HCT116 (cell line): ENCODE measurements at regions not wholly inside any gene's neighbourhood (a gene's known extent, or its start where the extent isn't known, plus 50 kb on each side); places are given as distances from the start of the nearest gene placed in this dataset.

Source experiments
- ATAC-seq: fragments of 200-7000 bp; cut with Tn5 transposase; 2 replicates; pipeline ENCODE4 v1.9.1; 2020; ENCODE audit warnings: mild to moderate bottlenecking, moderate library complexity
- BruUV-seq: library from RNA; stranded (reverse); fragments of 400-500 nt; replicated peaks from 2 replicates; lab custom pipeline; 2021; lab: Mats Ljungman, UMichigan
- CTCF ChIA-PET: fragments of 300-600 bp; sonication (Branson Sonifier 250); formaldehyde crosslinking; loops from one replicate; lab custom pipeline; 2021; ENCODE audit warnings: antibody characterized with exemption; lab: Charles Lee
- POLR2A ChIA-PET: fragments of 300-600, 350-600 bp; sonication (Branson Sonifier 250); formaldehyde crosslinking; loops from one replicate; lab custom pipeline; 2021; ENCODE audit warnings: antibody characterized with exemption; lab: Charles Lee
- RAD21 ChIA-PET, 2 experiments: fragments of 300-600 bp; sonication (Branson Sonifier 250); formaldehyde crosslinking; loops; one replicate each; lab custom pipeline; 2023; ENCODE audit warnings: low total read pairs in 2 of 2; ENCODE audit not compliant: uncharacterized antibody in 2 of 2, unreplicated experiment in 2 of 2, low non-redundant PET in 1 of 2; lab: Charles Lee
- DNase-seq: peaks from one replicate; pipeline ENCODE4 v3.0.0-alpha.2; 2010; ENCODE audit warnings: low read depth, low spot score
- H2AFZ ChIP-seq: fragments of 200-600 bp; shearing (Covaris generic), sonication (generic); 2 replicates; pipeline ENCODE4 v1.6.1; 2017; ENCODE audit warnings: low read depth, mixed run types, mixed read lengths, antibody characterized with exemption, low read length; ENCODE audit not compliant: poor library complexity, severe bottlenecking
- H3K27ac ChIP-seq: 2 replicates; pipeline ENCODE4 v1.5.1; 2012; ENCODE audit warnings: low read depth, low read length
- H3K27me3 ChIP-seq: fragments of 200-600 bp; sonication (generic); 2 replicates; pipeline ENCODE4 v1.6.1; 2016; ENCODE audit warnings: mixed run types, low read length, mixed read lengths; ENCODE audit not compliant: insufficient read depth
- H3K36me3 ChIP-seq, 2 experiments: fragments of 200-500 bp in 1 of 2; fragments of 200-600 bp in 1 of 2; sonication (Bioruptor generic) in 1 of 2; sonication (generic) in 1 of 2; 2 replicates each; pipeline versions ENCODE4 v1.5.1 to v1.6.1; 2014 to 2016; ENCODE audit warnings: low read length in 2 of 2, inconsistent platforms in 1 of 2, mixed read lengths in 1 of 2, mixed run types in 1 of 2; ENCODE audit not compliant: insufficient read depth in 2 of 2, control insufficient read depth in 1 of 2
- H3K4me1 ChIP-seq, 2 experiments: fragments of 200-600 bp in 1 of 2; sonication (generic) in 1 of 2; 2 replicates each; pipeline versions ENCODE4 v1.5.1 to v1.6.1; 2012 to 2017; ENCODE audit warnings: low read length in 2 of 2, inconsistent platforms in 1 of 2, mild to moderate bottlenecking in 1 of 2, mixed read lengths in 1 of 2, mixed run types in 1 of 2, moderate library complexity in 1 of 2; ENCODE audit not compliant: insufficient read depth in 2 of 2, control insufficient read depth in 1 of 2
- H3K4me2 ChIP-seq: fragments of 200-600 bp; sonication (generic); 2 replicates; pipeline ENCODE4 v1.6.1; 2017; ENCODE audit warnings: mixed run types, low read length, mixed read lengths
- H3K4me3 ChIP-seq, 2 experiments: fragments of 200-600 bp in 1 of 2; sonication (generic) in 1 of 2; replicated peaks in 1 of 2; 2 replicates each; pipeline ENCODE4 v1.5.1; 2011 to 2016; ENCODE audit warnings: low read length in 2 of 2, control low read depth in 1 of 2, low read depth in 1 of 2, mild to moderate bottlenecking in 1 of 2, mixed read lengths in 1 of 2, mixed run types in 1 of 2
- H3K79me2 ChIP-seq: fragments of 200-600 bp; sonication (generic); 2 replicates; pipeline ENCODE4 v1.6.1; 2017; ENCODE audit warnings: mild to moderate bottlenecking, mixed run types, low read length, moderate library complexity, mixed read lengths; ENCODE audit not compliant: insufficient read depth
- H3K9ac ChIP-seq: fragments of 200-600 bp; sonication (generic); 2 replicates; pipeline ENCODE4 v1.6.1; 2016; ENCODE audit warnings: low read length, mixed read lengths
- H3K9me2 ChIP-seq: fragments of 200-600 bp; sonication (generic), shearing (Covaris generic); 2 replicates; pipeline ENCODE4 v1.6.1; 2017; ENCODE audit warnings: mixed run types, mild to moderate bottlenecking, moderate library complexity; ENCODE audit not compliant: insufficient read depth
- H3K9me3 ChIP-seq, 2 experiments: fragments of 200-500 bp in 1 of 2; fragments of 200-600 bp in 1 of 2; sonication (Bioruptor generic) in 1 of 2; sonication (generic) in 1 of 2; 2 replicates each; pipeline ENCODE4 v1.6.1; 2014 to 2017; ENCODE audit warnings: low read length in 2 of 2, mixed read lengths in 2 of 2, inconsistent platforms in 1 of 2, low read depth in 1 of 2, mild to moderate bottlenecking in 1 of 2, mixed run types in 1 of 2, moderate library complexity in 1 of 2; ENCODE audit not compliant: control insufficient read depth in 1 of 2, insufficient read depth in 1 of 2
- H4K20me1 ChIP-seq: fragments of 200-600 bp; sonication (generic), shearing (Covaris generic); 2 replicates; pipeline ENCODE4 v1.6.1; 2017; ENCODE audit warnings: mixed run types, mild to moderate bottlenecking, moderate library complexity; ENCODE audit not compliant: insufficient read depth
- ATF3 ChIP-seq: IDR thresholded peaks from 2 replicates; pipeline ENCODE4 v1.6.1; 2012
- EGR1 ChIP-seq: IDR thresholded peaks from 2 replicates; pipeline ENCODE4 v1.6.1; 2012; ENCODE audit warnings: low read depth
- ELF1 ChIP-seq: IDR thresholded peaks from 2 replicates; pipeline ENCODE4 v1.6.1; 2012; ENCODE audit warnings: low read depth, borderline replicate concordance
- FOSL1 ChIP-seq: IDR thresholded peaks from 2 replicates; pipeline ENCODE4 v1.6.1; 2012; ENCODE audit warnings: low read depth
- JUND ChIP-seq: IDR thresholded peaks from 2 replicates; pipeline ENCODE4 v1.6.1; 2012
- MAX ChIP-seq: IDR thresholded peaks from 2 replicates; pipeline ENCODE4 v1.6.1; 2012
- POLR2A ChIP-seq: IDR thresholded peaks from 2 replicates; pipeline ENCODE4 v1.7.0; 2011; ENCODE audit warnings: borderline replicate concordance; ENCODE audit not compliant: insufficient read depth, insufficient read length; ENCODE audit errors: extremely low read depth
- POLR2AphosphoS5 ChIP-seq: IDR thresholded peaks from 2 replicates; pipeline ENCODE4 v1.6.1; 2011; ENCODE audit warnings: mild to moderate bottlenecking, low read depth, low read length, moderate library complexity
- REST ChIP-seq: IDR thresholded peaks from 2 replicates; pipeline ENCODE4 v1.6.1; 2012; ENCODE audit warnings: low read depth
- SIN3A ChIP-seq: IDR thresholded peaks from 2 replicates; pipeline ENCODE4 v1.6.1; 2012; ENCODE audit warnings: low read depth
- SP1 ChIP-seq: IDR thresholded peaks from 2 replicates; pipeline ENCODE4 v1.6.1; 2012; ENCODE audit warnings: low read depth
- SRF ChIP-seq: IDR thresholded peaks from 2 replicates; pipeline ENCODE4 v1.6.1; 2012; ENCODE audit warnings: low read depth
- TCF7L2 ChIP-seq: IDR thresholded peaks from 2 replicates; pipeline ENCODE4 v1.7.0; 2011; ENCODE audit warnings: borderline replicate concordance, inconsistent platforms; ENCODE audit not compliant: insufficient read depth, insufficient read length; ENCODE audit errors: extremely low read depth
- ZFX ChIP-seq: fragments of 450-650 bp; IDR thresholded peaks from 2 replicates; pipeline ENCODE4 v1.6.1; 2017
- ZNF274 ChIP-seq: fragments of 200-500 bp; sonication (Bioruptor generic); IDR thresholded peaks from 2 replicates; pipeline ENCODE4 v1.6.1; 2014; ENCODE audit warnings: mild to moderate bottlenecking, low read depth, low read length, inconsistent platforms
- intact Hi-C: fragments of 100-400 bp; cut with micrococcal nuclease; formaldehyde crosslinking; loops from 2 replicates; pipeline ENCODE4 v1.10.0; 2022

GRCh38 chr20:40159276-40159675 is 529.8 kb downstream of the MAFB start:
- Histone ChIP-seq H3K9me2 (no peaks in the 10 kb centered on the region), H2AFZ (no peak overlapping the region), H3K36me3 (no peaks in the 10 kb centered on the region), H3K4me2 (no peak overlapping the region), H3K27ac (no peak overlapping the region), H3K9me3 (no peaks in the 10 kb centered on the region), H3K4me1 (no peaks in the 10 kb centered on the region), H3K4me3 (no peak overlapping the region), H3K9ac (no peak overlapping the region), H4K20me1 (no peaks in the 10 kb centered on the region), H3K79me2 (no peaks in the 10 kb centered on the region), H3K27me3 (no peaks in the 10 kb centered on the region)
- DNase-seq (no peak), ATAC-seq (no peak)
- CTCF ChIA-PET: interaction anchor here (1.1 to 1.4 kb wide), 3 partner anchors 30 to 530 kb away, joined by 3 read pairs; partner anchors contain the start of gene MAFB
- TF ChIP-seq TCF7L2: no peak
- TF ChIP-seq FOSL1: no peak
- no peak for TF ChIP-seq ELF1
- no peak for TF ChIP-seq ZFX
- no peak for TF ChIP-seq SP1
- TF ChIP-seq ATF3: no peak
- no peak for TF ChIP-seq POLR2A
- no peak for TF ChIP-seq SIN3A
- TF ChIP-seq MAX: no peak
- TF ChIP-seq EGR1: no peak
- no peak for TF ChIP-seq SRF
- TF ChIP-seq ZNF274: no peak
- no peak for TF ChIP-seq REST
- no peak for TF ChIP-seq JUND
- TF ChIP-seq POLR2AphosphoS5: no peak
- POLR2A ChIA-PET: no interaction called here
- no TSS peak for BruUV-seq
- intact Hi-C loops: no loop called here
- RAD21 ChIA-PET: no interaction called here
